OCI-M2 (cell line): ENCODE measurements at regions not wholly inside any gene's neighbourhood (a gene's known extent, or its start where the extent isn't known, plus 50 kb on each side); places are given as distances from the start of the nearest gene placed in this dataset.

ENCODE experiments used
- DNase-seq: peaks from one replicate; lab custom pipeline; 2025; ENCODE audit not compliant: unreplicated experiment; lab: John Stamatoyannopoulos, UW

DNA sequence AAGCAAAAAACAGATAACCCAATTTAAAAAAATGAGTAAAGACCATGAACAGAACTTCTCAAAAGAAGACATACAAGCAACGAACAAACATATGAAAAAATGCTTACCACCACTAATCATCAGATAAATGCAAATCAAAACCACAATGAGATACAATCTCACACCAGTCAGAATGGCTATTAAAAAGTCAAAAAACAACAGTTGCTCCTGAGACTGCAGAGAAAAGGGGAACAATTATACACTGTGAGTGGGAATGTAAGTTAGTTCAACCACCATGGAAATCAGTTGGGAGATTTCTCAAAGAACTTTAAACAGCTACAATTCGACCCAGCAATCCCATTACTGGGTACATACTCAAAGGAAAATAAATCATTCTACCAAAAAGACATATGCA is 131.6 kb downstream of the PTGER3 start:
- no peak for DNase-seq

DNA sequence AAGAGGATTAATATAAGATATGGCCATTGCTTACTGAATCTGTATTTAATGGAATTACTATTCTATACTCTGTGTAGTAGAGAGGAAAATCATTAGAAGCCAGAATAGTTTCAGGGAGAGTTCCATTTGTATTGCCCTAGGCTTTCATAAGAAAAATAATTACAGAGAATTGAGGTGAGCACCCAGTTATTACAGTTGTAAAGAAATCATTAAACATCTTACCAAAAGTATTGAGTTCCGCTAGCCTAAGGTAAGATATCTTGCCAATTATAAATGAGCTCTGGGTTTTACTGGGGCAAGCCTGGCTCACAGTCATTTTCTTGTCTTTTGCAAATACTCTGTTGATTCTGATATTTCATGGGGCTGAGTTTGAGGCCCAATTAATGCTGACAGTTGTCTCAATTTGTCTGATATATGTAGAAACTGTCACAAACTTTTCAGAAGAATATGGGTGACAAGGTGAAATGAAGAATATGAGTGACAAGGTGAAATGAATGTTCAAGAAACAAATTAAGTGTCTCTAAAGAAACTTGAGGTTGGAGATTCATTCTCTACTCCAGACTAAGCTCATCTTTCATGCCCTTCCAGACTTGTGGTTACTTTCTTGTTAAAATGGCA is 127.8 kb downstream of the PTGER3 start:
- DNase-seq: no peak
